Activated CD4-positive, alpha-beta memory T cell treated with anti-CD3 and anti-CD28 coated beads, Interleukin-2, amount 10 ng/mL, durations not matched to agents 7 days and 5 days (primary cell): ENCODE measurements at regions not wholly inside any gene's neighbourhood (a gene's known extent, or its start where the extent isn't known, plus 50 kb on each side); places are given as distances from the start of the nearest gene placed in this dataset.

Experiments used
- CTCF ChIA-PET: fragments of 350-600 bp; sonication (Branson Sonifier 250); formaldehyde crosslinking; loops from one replicate; lab custom pipeline; 2021; ENCODE audit warnings: antibody characterized with exemption, inconsistent platforms; lab: Charles Lee
- POLR2A ChIA-PET: fragments of 350-600 bp; sonication (Branson Sonifier 250); formaldehyde crosslinking; loops from one replicate; lab custom pipeline; 2021; ENCODE audit warnings: antibody characterized with exemption; lab: Charles Lee
- DNase-seq: peaks from one replicate; pipeline ENCODE4 v3.0.0-alpha.2; 2020
- H3K27ac Mint-ChIP-seq: one replicate; pipeline ENCODE4 v1.8.0; 2021; ENCODE audit warnings: mild to moderate bottlenecking, mixed read lengths
- H3K27me3 Mint-ChIP-seq: one replicate; pipeline ENCODE4 v1.8.0; 2021; ENCODE audit warnings: mixed read lengths
- H3K36me3 Mint-ChIP-seq: one replicate; pipeline ENCODE4 v1.8.0; 2021; ENCODE audit warnings: low read depth, mixed read lengths
- H3K4me1 Mint-ChIP-seq: one replicate; pipeline ENCODE4 v1.8.0; 2021; ENCODE audit warnings: mixed read lengths
- H3K4me3 Mint-ChIP-seq: one replicate; pipeline ENCODE4 v1.8.0; 2021; ENCODE audit warnings: mild to moderate bottlenecking, mixed read lengths
- H3K9me3 Mint-ChIP-seq: one replicate; pipeline ENCODE4 v1.8.0; 2021; ENCODE audit warnings: mixed read lengths

- DNase-seq, result no peak
- no peaks in the 10 kb centered on the region for H3K4me1 Mint-ChIP-seq
- CTCF ChIA-PET, result no interaction called here
- H3K9me3 Mint-ChIP-seq, result no peaks in the 10 kb centered on the region
- POLR2A ChIA-PET, result no interaction called here
- peaks cover 11% of the 10 kb centered on the region for H3K27me3 Mint-ChIP-seq
- no peak overlapping the region for H3K27ac Mint-ChIP-seq
- no peak overlapping the region for H3K4me3 Mint-ChIP-seq
- H3K36me3 Mint-ChIP-seq, result no peaks in the 10 kb centered on the region
Measured at GRCh38 chr11:134544095-134544815, 132.2 kb upstream of the B3GAT1 start.

GRCh38 chr11:134543645-134544044, 131.6 kb upstream of the B3GAT1 start:
- Mint-ChIP-seq H3K4me1 (no peaks in the 10 kb centered on the region), H3K27me3 (peaks cover 9% of the 10 kb centered on the region), H3K9me3 (no peaks in the 10 kb centered on the region), H3K4me3 (no peak overlapping the region), H3K36me3 (no peaks in the 10 kb centered on the region), H3K27ac (no peak overlapping the region)
- ChIA-PET POLR2A (no interaction called here), CTCF (no interaction called here)
- DNase-seq, result peak; percentile 13

DNA sequence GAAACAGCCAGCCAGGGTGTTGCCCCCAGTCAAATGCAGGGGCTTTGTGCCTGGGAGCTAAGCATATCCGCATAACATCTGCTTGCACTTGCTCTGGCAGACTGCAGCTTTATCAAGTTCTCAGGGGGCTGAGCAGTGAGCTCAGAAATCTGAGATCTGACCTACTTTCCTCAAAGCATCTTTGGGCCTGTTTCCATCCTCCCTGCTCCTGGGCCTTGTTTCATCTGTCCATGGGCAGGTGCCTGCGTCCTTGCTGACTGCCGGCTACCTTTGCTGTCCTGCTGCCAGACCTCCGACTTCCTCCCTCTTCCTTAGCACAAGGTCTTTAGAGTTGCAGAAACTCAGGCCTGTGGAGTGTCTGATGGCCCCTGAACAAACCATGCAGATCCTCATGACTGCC, 131.2 kb upstream of the B3GAT1 start:
- Mint-ChIP-seq H3K9me3 (no peaks in the 10 kb centered on the region), H3K27me3 (peaks cover 10% of the 10 kb centered on the region), H3K4me1 (no peaks in the 10 kb centered on the region), H3K4me3 (no peak overlapping the region), H3K27ac (no peak overlapping the region), H3K36me3 (no peaks in the 10 kb centered on the region)
- CTCF ChIA-PET, result no interaction called here
- POLR2A ChIA-PET, result no interaction called here
- DNase-seq, result peak; percentile 6

GRCh38 chr11:134542401-134543165, 130.5 kb upstream of the B3GAT1 start:
- H3K36me3 Mint-ChIP-seq, result no peaks in the 10 kb centered on the region
- peaks cover 11% of the 10 kb centered on the region for H3K27me3 Mint-ChIP-seq
- no peak overlapping the region for H3K27ac Mint-ChIP-seq
- H3K9me3 Mint-ChIP-seq, result no peaks in the 10 kb centered on the region
- CTCF ChIA-PET, result no interaction called here
- peak; percentile 10 for DNase-seq
- POLR2A ChIA-PET, result no interaction called here
- H3K4me3 Mint-ChIP-seq, result no peak overlapping the region
- H3K4me1 Mint-ChIP-seq, result no peaks in the 10 kb centered on the region

DNA sequence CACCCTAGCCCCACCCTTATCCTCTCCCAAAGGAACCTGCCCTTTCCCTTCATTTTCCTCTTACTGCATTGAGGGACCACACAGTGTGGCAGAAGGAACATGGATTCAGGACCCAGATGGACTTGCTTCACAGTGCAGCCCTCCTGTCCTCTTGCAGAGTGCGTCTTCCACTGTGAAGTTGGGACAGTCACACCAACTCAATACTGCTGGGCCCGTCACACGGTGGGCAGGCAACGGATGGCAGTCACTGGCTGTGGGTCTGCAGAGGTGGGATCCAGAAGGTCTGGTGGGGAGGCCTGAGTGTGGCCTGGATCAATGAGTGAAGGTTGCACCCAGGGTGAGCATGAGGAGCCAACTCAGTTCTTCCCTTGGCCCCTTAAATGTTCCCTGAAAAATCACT, 129.9 kb upstream of the B3GAT1 start:
- peaks cover 2% of the 10 kb centered on the region for H3K4me1 Mint-ChIP-seq
- no peaks in the 10 kb centered on the region for H3K36me3 Mint-ChIP-seq
- H3K9me3 Mint-ChIP-seq, result no peaks in the 10 kb centered on the region
- ChIA-PET POLR2A (no interaction called here), CTCF (no interaction called here)
- H3K4me3 Mint-ChIP-seq, result no peak overlapping the region
- DNase-seq, result no peak
- peaks cover 10% of the 10 kb centered on the region for H3K27me3 Mint-ChIP-seq
- no peak overlapping the region for H3K27ac Mint-ChIP-seq

DNA sequence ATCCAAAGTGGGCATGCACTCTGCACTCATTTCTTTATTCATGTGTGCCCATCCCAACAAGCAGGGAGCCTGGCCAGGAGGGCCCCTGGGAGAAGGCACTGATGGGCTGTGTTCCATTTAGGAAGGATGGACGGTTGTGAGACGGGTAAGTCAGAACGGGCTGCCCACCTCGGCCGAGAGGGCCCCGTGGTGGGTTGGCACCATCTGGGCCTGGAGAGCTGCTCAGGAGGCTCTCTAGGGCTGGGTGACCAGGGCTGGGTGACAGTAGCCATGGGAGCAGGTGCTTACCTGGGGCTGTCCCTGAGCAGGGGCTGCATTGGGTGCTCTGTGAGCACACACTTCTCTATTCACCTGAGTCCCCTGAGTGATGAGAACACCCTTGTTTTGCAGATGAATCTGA, 129.3 kb upstream of the B3GAT1 start:
- DNase-seq, result peak; percentile 8
- Mint-ChIP-seq H3K27ac (no peak overlapping the region), H3K9me3 (no peaks in the 10 kb centered on the region), H3K27me3 (peaks cover 12% of the 10 kb centered on the region), H3K36me3 (no peaks in the 10 kb centered on the region), H3K4me3 (no peak overlapping the region), H3K4me1 (peaks cover 2% of the 10 kb centered on the region)
- CTCF ChIA-PET, result no interaction called here
- POLR2A ChIA-PET, result no interaction called here

GRCh38 chr11:134539285-134539684, 127.2 kb upstream of the B3GAT1 start:
- peak; percentile 8 for DNase-seq
- POLR2A ChIA-PET, result no interaction called here
- H3K27me3 Mint-ChIP-seq, result peaks cover 22% of the 10 kb centered on the region

DNA sequence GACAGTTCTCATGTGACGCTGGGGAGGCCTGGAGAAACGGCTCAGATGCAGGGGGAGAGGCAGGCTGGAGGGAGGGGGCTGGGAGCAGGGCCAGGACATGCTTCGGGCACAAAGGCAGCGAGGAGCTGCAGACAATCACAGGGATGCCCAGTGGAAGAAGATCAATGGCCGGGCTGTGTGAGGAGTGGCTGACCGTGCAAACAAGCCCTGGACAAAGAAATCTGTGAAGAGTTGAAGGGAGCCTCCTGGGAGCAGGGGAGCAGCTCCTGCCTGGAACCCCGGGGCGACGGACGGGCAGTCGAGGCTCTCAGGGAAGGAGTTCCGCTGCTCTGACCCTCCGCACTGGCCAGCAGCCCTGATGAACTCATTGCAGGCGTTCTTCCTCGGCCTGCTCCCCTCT, 126.7 kb upstream of the B3GAT1 start:
- Mint-ChIP-seq H3K27ac (no peak overlapping the region), H3K4me3 (no peak overlapping the region), H3K9me3 (no peaks in the 10 kb centered on the region), H3K36me3 (no peaks in the 10 kb centered on the region), H3K4me1 (peaks cover 2% of the 10 kb centered on the region), H3K27me3 (peaks cover 26% of the 10 kb centered on the region)
- CTCF ChIA-PET, result no interaction called here
- peak; percentile 8 for DNase-seq
- POLR2A ChIA-PET, result no interaction called here

More at GRCh38 chr11:134539285-134539684, 127.2 kb upstream of the B3GAT1 start:
- H3K9me3 Mint-ChIP-seq, result no peaks in the 10 kb centered on the region
- no peaks in the 10 kb centered on the region for H3K36me3 Mint-ChIP-seq
- no peak overlapping the region for H3K4me3 Mint-ChIP-seq
- peaks cover 2% of the 10 kb centered on the region for H3K4me1 Mint-ChIP-seq
- H3K27ac Mint-ChIP-seq, result no peak overlapping the region
- CTCF ChIA-PET, result no interaction called here

DNA sequence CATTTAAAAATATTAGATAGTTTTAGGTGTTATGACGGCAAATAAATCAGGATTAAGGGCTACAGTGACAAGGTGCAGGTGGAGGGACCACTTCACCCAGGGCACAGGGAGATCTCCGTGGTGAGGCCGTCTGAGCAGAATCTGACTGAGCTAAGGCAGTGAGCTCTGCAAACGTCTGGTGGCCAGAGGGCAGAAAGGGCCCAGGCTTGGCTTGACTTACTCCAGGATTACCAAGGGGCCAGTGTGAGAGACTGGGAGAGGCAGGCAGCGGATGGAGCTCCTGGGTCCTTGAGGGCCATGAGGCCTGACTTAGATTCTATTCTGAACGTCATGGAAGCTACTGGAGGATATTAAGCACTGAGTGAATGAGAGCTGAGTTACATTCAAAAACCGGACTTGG, 125.9 kb upstream of the B3GAT1 start:
- no peak overlapping the region for H3K4me3 Mint-ChIP-seq
- peaks cover 2% of the 10 kb centered on the region for H3K4me1 Mint-ChIP-seq
- no peak overlapping the region for H3K27ac Mint-ChIP-seq
- ChIA-PET CTCF (no interaction called here), POLR2A (no interaction called here)
- peak; percentile 5 for DNase-seq
- H3K36me3 Mint-ChIP-seq, result no peaks in the 10 kb centered on the region
- no peaks in the 10 kb centered on the region for H3K9me3 Mint-ChIP-seq
- H3K27me3 Mint-ChIP-seq, result peaks cover 28% of the 10 kb centered on the region

DNA sequence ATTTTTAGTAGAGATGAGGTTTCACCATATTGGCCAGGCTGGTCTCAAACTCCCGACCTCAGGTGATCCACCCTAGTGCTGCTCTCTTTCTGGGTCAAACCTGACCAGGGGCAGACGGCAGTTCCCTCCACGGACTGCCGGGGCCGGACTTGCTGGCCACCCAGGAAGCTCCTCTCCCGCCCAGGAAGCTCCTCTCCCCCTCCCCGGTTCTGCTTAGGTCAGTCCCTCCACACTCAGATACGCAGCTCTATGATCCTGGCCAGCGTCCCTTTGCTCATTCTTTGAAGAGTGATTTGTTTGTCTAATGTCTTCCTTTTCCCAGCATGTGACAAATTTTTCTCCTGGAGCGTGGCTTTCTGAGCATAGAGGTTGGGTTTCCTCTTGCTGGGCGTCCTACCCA, 125.3 kb upstream of the B3GAT1 start:
- Mint-ChIP-seq H3K36me3 (no peaks in the 10 kb centered on the region), H3K27me3 (peaks cover 28% of the 10 kb centered on the region), H3K4me1 (peaks cover 2% of the 10 kb centered on the region), H3K27ac (no peak overlapping the region), H3K9me3 (no peaks in the 10 kb centered on the region), H3K4me3 (no peak overlapping the region)
- POLR2A ChIA-PET, result no interaction called here
- CTCF ChIA-PET, result no interaction called here
- no peak for DNase-seq

DNA sequence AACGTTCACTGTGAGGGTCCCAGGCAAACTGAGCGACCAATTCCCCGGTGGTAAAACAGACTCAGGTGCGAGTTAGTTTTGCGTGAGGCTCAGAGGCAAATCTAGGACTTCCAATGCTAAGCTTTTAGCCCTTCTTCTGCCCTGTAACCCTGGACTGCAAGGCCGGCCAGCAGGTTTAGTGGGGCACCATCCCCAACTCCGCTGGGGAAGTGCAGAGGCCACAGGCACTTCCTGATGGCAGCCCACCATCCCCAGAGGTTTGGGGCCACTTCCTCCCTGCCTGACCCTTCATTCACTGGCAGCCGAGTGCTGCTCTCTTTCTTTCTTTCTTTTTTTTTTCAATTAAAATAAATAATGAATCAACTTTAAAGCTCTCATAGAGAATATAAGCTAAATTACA, 124.6 kb upstream of the B3GAT1 start:
- ChIA-PET POLR2A (no interaction called here), CTCF (no interaction called here)

DNA sequence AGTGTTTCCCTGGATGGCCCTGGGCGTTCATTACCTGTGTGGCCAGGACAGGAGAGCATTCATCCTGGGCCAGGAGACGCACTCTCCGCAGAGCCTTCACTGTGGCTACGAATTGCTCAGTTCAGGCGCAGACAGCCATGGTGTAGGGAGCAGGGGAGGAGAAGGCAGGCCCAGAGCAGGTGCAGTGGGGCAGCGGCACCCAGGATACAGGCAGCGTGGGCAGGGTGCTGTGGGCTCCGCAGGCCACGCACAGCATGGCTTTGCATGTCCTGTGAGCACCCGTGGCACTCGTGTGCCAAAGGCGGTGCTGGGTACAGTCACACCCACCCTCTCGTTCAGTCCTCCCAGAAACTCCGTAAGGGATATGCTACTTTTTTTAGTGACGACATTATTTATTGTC, 124.2 kb upstream of the B3GAT1 start:
- Mint-ChIP-seq H3K27me3 (peaks cover 28% of the 10 kb centered on the region), H3K4me3 (no peak overlapping the region), H3K9me3 (no peaks in the 10 kb centered on the region), H3K4me1 (peaks cover 2% of the 10 kb centered on the region), H3K27ac (no peak overlapping the region), H3K36me3 (no peaks in the 10 kb centered on the region)
- CTCF ChIA-PET, result no interaction called here
- POLR2A ChIA-PET, result no interaction called here
- DNase-seq, result peak; percentile 14

More for the DNA sequence above, 124.6 kb upstream of the B3GAT1 start:
- no peak overlapping the region for H3K27ac Mint-ChIP-seq
- peaks cover 2% of the 10 kb centered on the region for H3K4me1 Mint-ChIP-seq
- H3K27me3 Mint-ChIP-seq, result peaks cover 28% of the 10 kb centered on the region
- H3K36me3 Mint-ChIP-seq, result no peaks in the 10 kb centered on the region
- H3K9me3 Mint-ChIP-seq, result no peaks in the 10 kb centered on the region
- DNase-seq, result peak; percentile 9
- no peak overlapping the region for H3K4me3 Mint-ChIP-seq

GRCh38 chr11:134535029-134536025, 123.3 kb upstream of the B3GAT1 start:
- no peak overlapping the region for H3K4me3 Mint-ChIP-seq
- no peaks in the 10 kb centered on the region for H3K36me3 Mint-ChIP-seq
- POLR2A ChIA-PET, result no interaction called here

More at GRCh38 chr11:134535029-134536025, 123.3 kb upstream of the B3GAT1 start:
- Mint-ChIP-seq H3K27ac (no peak overlapping the region), H3K9me3 (no peaks in the 10 kb centered on the region), H3K27me3 (peaks cover 28% of the 10 kb centered on the region), H3K4me1 (peaks cover 2% of the 10 kb centered on the region)
- CTCF ChIA-PET, result no interaction called here
- peak; percentile 13 for DNase-seq
